SK-N-SH treated with all-trans-retinoic acid at 6 μM for 48 hours (cell line): ENCODE measurements at regions not wholly inside any gene's neighbourhood (a gene's known extent, or its start where the extent isn't known, plus 50 kb on each side); places are given as distances from the start of the nearest gene placed in this dataset.

Source experiments
- ARNTL ChIP-seq: fragments of 450-650 bp; formaldehyde crosslinking; IDR thresholded peaks from 2 replicates; pipeline ENCODE4 v1.5.0; 2020; ENCODE audit warnings: low read depth, mild to moderate bottlenecking, moderate library complexity, borderline replicate concordance
- CSRNP3 ChIP-seq: fragments of 250-450 bp; sonication (Bioruptor Pico); IDR thresholded peaks from 2 replicates; pipeline ENCODE4 v1.5.1; 2021; ENCODE audit warnings: mild to moderate bottlenecking, moderate library complexity

- TF ChIP-seq ARNTL (CRISPR knock-in tag) (no peak), CSRNP3 (CRISPR knock-in tag) (no peak)
These were observed 89.4 kb upstream of the GALNT17 start for GRCh38 chr7:71042591-71042990.
